GM12878 (cell line): ENCODE measurements at regions not wholly inside any gene's neighbourhood (a gene's known extent, or its start where the extent isn't known, plus 50 kb on each side); places are given as distances from the start of the nearest gene placed in this dataset.

Experiments used
- ATAC-seq: fragments of 200-7000 bp; cut with Tn5 transposase; 3 replicates; pipeline ENCODE4 v1.9.1; 2020; ENCODE audit warnings: mild to moderate bottlenecking, moderate library complexity
- BruUV-seq: library from RNA; stranded (reverse); fragments of 400-500 nt; replicated peaks from 2 replicates; lab custom pipeline; 2021; lab: Mats Ljungman, UMichigan
- CTCF ChIA-PET: fragments of 300-600 bp; sonication (Branson Sonifier 250); formaldehyde crosslinking; extraction: SDS; loops from one replicate; lab custom pipeline; 2021; ENCODE audit warnings: inconsistent platforms; lab: Yijun Ruan, JAX
- POLR2A ChIA-PET: fragments of 350-600 bp; formaldehyde crosslinking; extraction: SDS; loops from one replicate; lab custom pipeline; 2021; ENCODE audit warnings: inconsistent platforms; lab: Charles Lee
- RAD21 ChIA-PET: fragments of 300-600 bp; sonication (Branson Sonifier 250); formaldehyde crosslinking; loops from one replicate; lab custom pipeline; 2023; ENCODE audit warnings: antibody characterized with exemption; ENCODE audit not compliant: unreplicated experiment; lab: Charles Lee
- SMC1A ChIA-PET: fragments of 300-600 bp; sonication (Branson Sonifier 250); formaldehyde crosslinking; loops from one replicate; lab custom pipeline; 2023; ENCODE audit not compliant: unreplicated experiment, uncharacterized antibody; lab: Charles Lee
- DNase-seq: peaks from one replicate; pipeline ENCODE4 v3.0.0-alpha.2; 2011; ENCODE audit warnings: low read depth, low spot score
- FAIRE-seq: peaks from 3 replicates; lab custom pipeline; 2011; peaks lifted over from hg19 to GRCh38; lab: Jason Lieb, UNC
- H2AFZ ChIP-seq: 2 replicates; pipeline ENCODE4 v1.6.0; 2011; ENCODE audit warnings: low read depth, low read length, control low read depth; ENCODE audit not compliant: control insufficient read depth
- H3K27ac ChIP-seq: 2 replicates; pipeline ENCODE4 v1.5.1; 2011; ENCODE audit warnings: control low read depth; ENCODE audit not compliant: control insufficient read depth, insufficient read depth
- H3K27me3 ChIP-seq, 2 experiments: replicated peaks in 1 of 2; 2 replicates each; pipeline versions ENCODE4 v1.6.0 to v1.6.1; 2011; ENCODE audit warnings: low read length in 1 of 2; ENCODE audit not compliant: control insufficient read depth in 2 of 2, insufficient read depth in 2 of 2
- H3K36me3 ChIP-seq, 2 experiments: 2 replicates each; pipeline ENCODE4 v1.5.1; 2011; ENCODE audit warnings: low read length in 1 of 2; ENCODE audit not compliant: control insufficient read depth in 2 of 2, insufficient read depth in 2 of 2
- H3K4me1 ChIP-seq: 2 replicates; pipeline ENCODE4 v1.6.1; 2011; ENCODE audit warnings: mild to moderate bottlenecking, low read length, moderate library complexity, mixed read lengths; ENCODE audit not compliant: control insufficient read depth, insufficient read depth
- H3K4me2 ChIP-seq: 2 replicates; pipeline ENCODE4 v1.6.0; 2011; ENCODE audit warnings: control low read depth; ENCODE audit not compliant: control insufficient read depth, insufficient read depth
- H3K4me3 ChIP-seq: fragments of 200-600 bp; sonication (generic); 2 replicates; pipeline ENCODE4 v1.5.1; 2016
- H3K79me2 ChIP-seq: 2 replicates; pipeline ENCODE4 v1.6.0; 2011; ENCODE audit warnings: low read length; ENCODE audit not compliant: control insufficient read depth, insufficient read depth
- H3K9ac ChIP-seq: 2 replicates; pipeline ENCODE4 v1.8.0; 2011; ENCODE audit warnings: low read length, control low read depth, mixed read lengths; ENCODE audit not compliant: control insufficient read depth, insufficient read depth
- H3K9me3 ChIP-seq: replicated peaks from 3 replicates; pipeline ENCODE4 v1.5.1; 2011; ENCODE audit warnings: mild to moderate bottlenecking, low read length; ENCODE audit not compliant: control insufficient read depth, insufficient read depth
- H4K20me1 ChIP-seq: 2 replicates; pipeline ENCODE4 v1.6.0; 2011; ENCODE audit not compliant: control insufficient read depth, insufficient read depth
- CBFB ChIP-seq: IDR thresholded peaks from 2 replicates; pipeline ENCODE4 v1.6.1; 2016; ENCODE audit warnings: antibody characterized with exemption, low read depth
- CBX5 ChIP-seq: sonication (generic); IDR thresholded peaks from 2 replicates; pipeline ENCODE4 v1.6.1; 2016; ENCODE audit warnings: low read depth, moderate library complexity, mild to moderate bottlenecking, inconsistent platforms
- E2F8 ChIP-seq: fragments of 450-650 bp; IDR thresholded peaks from 2 replicates; pipeline ENCODE4 v1.6.1; 2018; ENCODE audit warnings: mild to moderate bottlenecking, low read depth, moderate library complexity; ENCODE audit not compliant: partially characterized antibody
- LARP7 ChIP-seq: fragments of 450-650 bp; IDR thresholded peaks from 2 replicates; pipeline ENCODE4 v1.6.1; 2017; ENCODE audit warnings: mild to moderate bottlenecking
- TARDBP ChIP-seq: IDR thresholded peaks from 2 replicates; pipeline ENCODE4 v1.6.1; 2016; ENCODE audit warnings: borderline replicate concordance
- ZNF592 ChIP-seq: fragments of 450-650 bp; IDR thresholded peaks from 2 replicates; pipeline ENCODE4 v1.6.1; 2017; ENCODE audit warnings: mild to moderate bottlenecking, moderate library complexity
- WGBS: methylation state at CpG from one replicate; pipeline ENCODE4 v1.1.6; 2016; ENCODE audit warnings: low lambda C conversion rate; ENCODE audit not compliant: insufficient replicate concordance, insufficient coverage; ENCODE audit errors: missing lambda C conversion rate; 5-methylcytosine and 5-hydroxymethylcytosine counted together
- in situ Hi-C: fragments of 300-500 bp; cut with MboI; formaldehyde crosslinking; loops from 9 replicates; pipeline ENCODE4 v1.14.3; 2018; ENCODE audit warnings: mixed read lengths
- intact Hi-C: fragments of 100-400 bp; cut with micrococcal nuclease; formaldehyde crosslinking; loops from one replicate; pipeline ENCODE4 v1.14.2; 2022; ENCODE audit not compliant: unreplicated experiment

GRCh38 chr3:137348936-137349335, 391.2 kb downstream of the IL20RB start:
- intact Hi-C loops = loop anchor here (10.0 kb wide), 1 partner anchor 484 kb away; the partner anchor contains the start of gene NCK1
- BruUV-seq = no TSS peak
- no peak for TF ChIP-seq CBFB
- TF ChIP-seq TARDBP = no peak
- no peak for TF ChIP-seq ZNF592
- TF ChIP-seq CBX5 = no peak
- TF ChIP-seq LARP7 = no peak
- no peak for TF ChIP-seq E2F8
- DNase-seq = no peak
- Histone ChIP-seq H3K36me3 (no peaks in the 10 kb centered on the region), H3K79me2 (no peaks in the 10 kb centered on the region), H3K9me3 (no peaks in the 10 kb centered on the region; the same call in 2 of the 3 replicates), H3K27me3 (no peaks in the 10 kb centered on the region), H3K27ac (no peak overlapping the region), H3K4me2 (no peak overlapping the region), H3K9ac (no peak overlapping the region), H2AFZ (no peak overlapping the region), H4K20me1 (no peaks in the 10 kb centered on the region), H3K4me3 (no peak overlapping the region), H3K4me1 (no peaks in the 10 kb centered on the region)
- ChIA-PET RAD21 (interaction anchor here (1.5 kb wide), 1 partner anchor 23 kb away, joined by 3 read pairs; no protein-coding TSS in a partner anchor), SMC1A (no interaction called here), POLR2A (interaction anchor here (0.5 kb wide), 2 partner anchors 78 to 897 kb away, joined by 3 to 6 read pairs; no protein-coding TSS in a partner anchor), CTCF (no interaction called here)
- FAIRE-seq = no peak
- 28% methylated on average over 7 of the region's 7 CpGs for WGBS
- no peak; the same call in 2 of the 3 replicates for ATAC-seq
- in situ Hi-C loops = no loop called here
